ENCODE measurements at regions not wholly inside any gene's neighbourhood (a gene's known extent, or its start where the extent isn't known, plus 50 kb on each side); places are given as distances from the start of the nearest gene placed in this dataset.

GRCh38 chr7:50227726-50228125 is 76.8 kb upstream of the IKZF1 start:
- TF ChIP-seq CTCF (IDR thresholded peaks at IDR 0.05; ENCODE audit: insufficient read depth, low read depth, low read length) (no peak), EZH2 (IDR thresholded peaks at IDR 0.05; ENCODE audit: insufficient read depth, low read length) (no peak)

Data from astrocyte (in vitro differentiated cells and primary cell).